Ramos (cell line): ENCODE measurements at regions not wholly inside any gene's neighbourhood (a gene's known extent, or its start where the extent isn't known, plus 50 kb on each side); places are given as distances from the start of the nearest gene placed in this dataset.
"Not testable (repeated sequence)": the region's sequence is repeated elsewhere in the genome, so short reads cannot be mapped to it uniquely, and the experiment has no call there.

Source experiments
- in situ Hi-C: fragments of 300-500 bp; cut with MboI; formaldehyde crosslinking; loops from one replicate; pipeline ENCODE4 v1.14.3; 2022; ENCODE audit warnings: low sequenced_read_pairs; ENCODE audit not compliant: unreplicated experiment

DNA sequence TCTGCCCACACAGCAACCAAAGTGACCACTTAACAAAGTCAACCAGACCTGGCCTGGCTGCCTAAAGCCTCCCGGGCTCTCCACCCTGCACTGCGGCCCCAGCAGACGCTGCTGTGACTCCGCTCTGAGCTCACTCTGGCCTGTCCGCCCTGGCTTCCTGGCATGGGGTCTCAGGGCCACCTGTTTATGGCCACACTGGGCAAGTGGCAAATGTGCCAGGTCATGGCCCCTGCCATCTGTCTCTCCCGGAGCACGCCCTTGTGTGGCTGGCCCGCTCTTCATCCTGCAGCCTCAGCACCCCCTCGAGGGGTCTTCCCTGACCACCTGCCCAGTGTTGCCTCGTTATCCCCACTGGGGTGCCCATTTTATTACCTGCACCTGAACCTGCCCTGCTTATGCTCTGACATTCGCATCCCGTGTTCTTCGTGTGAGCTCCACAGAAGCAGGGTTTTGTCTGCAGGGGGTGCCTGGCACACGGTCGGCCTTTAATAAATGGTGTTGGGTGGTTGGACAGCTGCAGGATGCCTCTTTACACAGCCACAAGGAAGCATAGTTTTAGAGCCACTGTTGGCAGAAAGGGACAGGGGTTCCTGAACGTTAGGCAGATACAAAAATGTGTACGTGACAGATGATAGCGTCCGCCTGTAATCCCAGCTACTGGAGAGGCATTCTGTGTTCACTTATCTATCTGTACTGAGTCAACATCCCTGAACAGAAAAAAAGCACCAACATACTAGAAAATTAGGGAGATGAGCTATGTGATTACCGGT lies 785.6 kb downstream of the TBC1D22A start:
- in situ Hi-C loops = no loop called here

DNA sequence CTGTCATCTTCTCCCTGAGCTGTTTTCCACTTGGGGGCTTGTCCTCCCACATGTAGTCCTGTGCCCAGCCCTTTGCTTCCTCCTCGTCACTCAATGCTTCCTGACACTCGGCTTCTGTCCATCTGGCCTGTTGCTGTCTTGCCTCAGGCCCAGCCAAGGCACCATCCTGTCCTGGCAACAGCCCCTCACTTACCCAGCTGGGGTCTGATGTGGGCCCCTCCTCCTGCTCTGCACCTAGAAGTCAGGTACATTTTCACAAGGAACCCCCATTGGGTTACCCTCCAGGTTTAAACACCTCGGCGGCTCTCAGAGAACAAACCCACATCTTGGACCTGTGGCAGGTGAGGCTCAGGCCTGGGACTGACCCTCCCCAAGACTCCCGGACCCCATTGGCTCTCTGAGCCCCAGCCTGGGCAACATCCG lies 784.8 kb downstream of the TBC1D22A start:
- in situ Hi-C loops = no loop called here

DNA sequence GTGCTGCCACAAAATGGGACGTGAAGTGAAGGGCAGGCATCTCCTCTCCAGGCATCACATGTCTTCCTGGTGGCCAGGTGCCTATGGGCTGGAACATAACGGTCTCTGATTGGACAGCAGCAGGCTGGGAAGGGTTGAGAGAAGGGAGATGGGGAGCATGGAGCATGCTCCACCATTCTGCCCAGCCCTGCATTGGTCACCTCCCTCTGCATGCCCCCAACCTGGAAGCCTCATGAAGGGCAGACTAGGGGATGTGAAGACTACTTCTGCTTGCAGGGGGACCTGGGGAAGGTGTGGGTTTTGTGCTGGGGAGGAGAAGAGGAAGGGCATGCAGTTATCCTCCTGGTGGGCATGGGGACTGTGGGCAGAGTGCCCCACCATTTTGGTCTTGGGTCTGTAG lies 782.2 kb downstream of the TBC1D22A start:
- in situ Hi-C loops = no loop called here

DNA sequence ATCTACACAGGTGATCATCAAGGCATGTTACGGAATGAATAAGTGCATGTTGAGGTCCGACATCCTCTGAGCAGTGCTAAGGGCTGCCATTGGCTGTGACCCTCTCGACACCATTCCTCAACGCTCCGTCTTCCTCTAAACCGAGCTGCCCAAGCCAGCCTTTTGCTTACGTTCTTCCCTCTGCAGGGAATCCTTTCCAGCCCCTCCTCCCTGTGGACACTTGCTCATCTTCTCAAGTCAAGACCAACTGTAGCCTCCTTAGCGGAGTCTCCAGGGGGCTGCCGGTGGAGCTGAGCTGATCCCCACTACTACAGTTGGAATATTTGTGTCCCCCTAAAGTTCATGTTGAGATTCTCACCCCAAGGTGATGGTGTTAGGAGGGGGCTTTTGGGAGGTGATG lies 781.0 kb downstream of the TBC1D22A start:
- in situ Hi-C loops = no loop called here

DNA sequence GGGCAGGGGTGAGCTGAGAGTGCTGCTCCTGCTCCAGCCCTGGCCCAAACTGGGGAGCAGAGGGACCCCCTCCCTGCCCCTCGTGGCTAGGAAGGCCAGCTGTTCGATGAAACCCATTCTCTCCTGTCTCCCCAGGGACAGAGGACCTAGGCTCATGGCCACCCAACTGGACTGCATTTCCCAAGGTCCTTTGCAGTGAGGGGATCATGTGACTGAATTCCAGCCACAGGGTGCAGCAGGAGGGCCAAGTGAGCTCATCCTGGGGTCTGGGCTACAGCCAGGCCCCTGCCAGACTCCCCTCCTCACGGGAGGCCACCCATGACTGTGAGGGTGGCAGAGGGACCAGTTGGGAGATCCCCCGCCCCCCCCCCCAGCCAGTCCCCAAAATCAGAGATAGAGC lies 777.6 kb downstream of the TBC1D22A start:
- in situ Hi-C loops = no loop called here

DNA sequence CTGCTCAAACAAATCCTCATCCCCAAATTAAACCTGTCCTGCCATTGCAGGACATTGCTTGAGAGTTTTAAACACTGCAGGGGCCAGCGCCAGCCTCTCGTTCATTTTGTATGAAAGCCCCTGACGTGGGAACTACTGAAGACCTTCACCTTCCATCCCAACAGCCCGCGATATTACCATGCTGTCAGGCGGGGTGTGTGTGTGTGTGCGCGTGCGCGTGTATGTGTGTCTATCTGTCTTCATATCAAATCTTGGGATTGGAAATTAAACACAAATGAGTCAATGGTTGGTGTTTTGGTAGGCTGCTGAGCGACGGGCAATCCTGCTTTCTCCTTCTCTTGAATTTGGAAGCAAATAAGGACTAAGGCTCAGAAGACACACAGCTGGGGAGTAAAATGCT lies 776.9 kb downstream of the TBC1D22A start:
- in situ Hi-C loops = no loop called here

DNA sequence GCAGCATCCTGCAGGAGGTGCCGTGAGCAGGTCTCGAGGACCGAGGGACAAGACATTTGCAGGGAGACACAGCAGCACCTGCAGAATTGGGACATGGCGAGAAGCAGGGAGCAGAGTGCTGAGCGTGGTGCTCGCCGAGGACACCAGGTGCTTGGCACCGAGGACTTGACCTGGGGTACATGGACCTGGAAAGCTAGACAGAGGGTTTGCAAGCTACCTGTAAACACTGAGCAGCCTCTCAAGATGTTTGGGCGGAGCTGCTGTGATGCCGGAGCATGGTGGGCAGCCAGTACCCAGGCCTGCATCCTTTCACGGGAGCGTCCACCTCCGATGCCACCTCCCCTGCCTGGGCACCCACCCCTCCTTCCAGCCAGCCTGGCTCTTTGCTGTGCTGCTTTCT lies 773.2 kb downstream of the TBC1D22A start:
- in situ Hi-C loops = no loop called here

DNA sequence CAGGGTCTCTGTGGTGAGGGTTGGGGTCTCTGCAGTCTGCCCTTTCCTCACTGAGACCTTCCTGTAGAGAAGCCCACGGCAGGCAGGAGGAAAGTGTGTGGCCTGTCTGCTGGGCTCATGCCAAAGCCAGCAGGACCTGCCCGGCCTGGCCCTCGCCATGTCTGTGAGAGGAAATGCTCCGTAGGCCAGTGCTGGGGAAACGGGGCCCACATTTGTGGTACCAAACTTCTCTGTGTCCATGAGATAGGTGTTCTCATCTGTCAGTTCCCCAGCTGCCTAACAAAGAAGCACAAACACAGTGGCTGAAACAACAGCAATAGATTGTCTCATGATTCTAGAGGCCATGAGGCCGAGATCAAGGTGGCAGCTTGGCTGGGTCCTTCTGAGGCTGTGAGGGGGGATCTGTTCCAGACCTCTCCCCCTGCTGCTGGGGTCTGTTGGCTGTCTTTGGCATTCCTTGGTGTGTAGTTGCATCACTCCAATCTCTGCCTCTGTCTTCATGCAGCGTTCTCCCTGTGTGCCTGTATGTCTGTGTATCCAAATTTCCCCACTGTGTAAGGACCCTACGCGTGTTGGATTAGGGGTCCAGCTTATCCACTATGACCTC lies 772.5 kb downstream of the TBC1D22A start:
- in situ Hi-C loops = no loop called here

DNA sequence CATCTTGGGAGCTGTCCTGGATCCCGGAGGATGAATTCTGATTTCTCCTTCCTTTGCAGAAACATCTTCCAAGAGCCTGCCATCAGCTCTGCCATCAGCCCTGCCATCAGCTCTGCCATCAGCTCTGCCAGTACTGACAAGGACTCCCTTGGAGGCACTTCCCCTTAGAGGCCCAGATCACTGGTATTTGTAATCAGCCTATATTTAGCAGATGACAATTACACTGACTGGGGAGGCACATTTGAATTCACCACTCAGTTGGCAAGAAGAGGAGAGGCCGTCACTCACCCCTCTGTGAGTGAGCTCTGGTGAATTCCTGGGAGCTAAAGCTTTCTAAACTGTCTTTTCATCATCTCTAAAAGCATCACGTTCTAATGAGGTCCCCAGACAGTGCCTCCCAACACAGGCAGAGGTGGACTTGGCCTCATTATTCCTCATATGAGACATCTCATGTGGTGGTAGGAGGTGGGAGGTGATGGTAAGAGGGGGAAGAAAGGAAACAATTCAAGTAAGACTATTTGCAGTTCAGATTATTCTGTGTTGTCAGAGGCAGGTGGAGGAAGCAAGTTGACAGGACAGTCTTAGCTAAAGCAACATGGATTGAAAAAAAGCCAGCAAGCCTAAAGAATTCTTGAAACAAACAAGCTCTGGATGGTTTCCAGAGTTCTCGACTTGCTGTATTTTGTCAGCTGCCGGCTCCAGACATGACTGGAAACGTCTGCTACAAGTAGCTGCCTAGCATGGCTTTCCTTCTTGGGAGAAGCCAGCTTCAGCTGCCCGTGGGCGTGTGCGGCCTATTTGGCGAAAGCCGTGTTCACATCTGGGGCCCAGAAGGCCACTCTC lies 771.7 kb downstream of the TBC1D22A start:
- in situ Hi-C loops = no loop called here

DNA sequence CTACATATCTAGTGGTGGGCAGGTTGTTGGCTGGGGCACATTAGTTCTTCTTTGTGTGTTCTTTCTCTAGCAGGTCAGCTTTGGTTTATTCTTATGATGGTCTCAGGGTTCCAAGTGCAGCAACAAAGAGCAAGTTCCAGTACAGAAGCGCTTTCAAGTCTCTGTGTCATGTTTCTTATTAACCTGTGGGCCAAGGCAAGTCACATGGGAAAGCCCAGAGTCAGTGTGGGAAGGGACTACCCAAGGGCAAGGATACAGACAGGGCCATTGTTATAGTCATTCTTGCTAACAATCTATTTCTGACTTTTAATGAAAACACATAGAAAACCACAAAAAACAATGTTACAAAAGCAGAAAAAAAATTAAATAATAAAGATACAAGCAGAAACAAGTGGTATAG lies 754.6 kb downstream of the TBC1D22A start:
- in situ Hi-C loops = no loop called here

DNA sequence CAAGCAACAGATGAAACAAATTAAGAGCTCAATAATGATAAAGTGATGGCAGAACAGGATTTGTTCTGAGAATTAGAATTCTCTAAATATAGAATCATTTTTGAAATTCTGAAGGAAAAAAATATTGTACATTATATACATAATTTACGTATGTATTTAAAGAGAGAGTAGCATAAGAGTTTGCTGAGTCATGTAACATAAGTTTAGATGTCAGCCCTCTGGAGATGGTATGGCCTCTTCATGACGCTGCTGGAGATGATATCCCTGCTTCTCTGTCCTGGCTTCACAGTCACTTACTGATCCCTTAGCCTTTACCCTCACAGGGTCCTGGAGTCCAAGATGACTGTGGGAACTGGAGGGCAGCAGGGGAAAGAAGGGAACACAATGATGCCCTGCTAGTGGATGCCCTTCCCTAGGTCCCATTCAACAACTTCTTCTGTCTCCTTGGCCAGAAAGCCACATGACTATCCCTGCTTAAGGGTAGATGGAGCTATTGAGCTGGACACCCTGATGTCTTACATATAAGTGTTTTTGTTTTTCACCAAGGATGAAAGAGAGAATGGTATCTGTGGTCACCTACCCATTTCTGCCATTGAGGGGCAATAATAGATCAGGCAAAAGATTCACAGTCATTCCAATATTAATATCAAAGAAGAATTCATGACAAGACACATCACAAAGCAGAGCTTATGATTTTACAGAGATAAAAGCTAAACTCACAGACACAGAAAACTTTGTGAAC lies 753.1 kb downstream of the TBC1D22A start:
- in situ Hi-C loops = no loop called here

DNA sequence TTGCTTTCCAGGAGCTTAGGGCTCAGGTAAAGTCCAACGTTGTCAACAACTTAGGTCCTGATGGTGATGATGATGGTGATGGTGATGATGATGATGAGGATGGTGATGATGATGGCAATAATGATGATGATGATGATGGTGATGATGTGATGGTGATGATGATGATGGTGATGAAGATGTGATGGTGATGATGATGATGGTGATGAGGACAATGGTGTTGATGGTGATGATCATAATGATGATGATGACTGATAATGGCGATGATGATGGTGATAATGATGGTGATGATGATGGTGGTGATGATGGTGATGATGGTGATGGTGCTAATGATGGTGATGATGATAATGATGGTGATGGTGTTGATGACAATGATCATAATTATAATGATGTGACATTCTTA lies 750.2 kb downstream of the TBC1D22A start:
- in situ Hi-C loops = no loop called here

DNA sequence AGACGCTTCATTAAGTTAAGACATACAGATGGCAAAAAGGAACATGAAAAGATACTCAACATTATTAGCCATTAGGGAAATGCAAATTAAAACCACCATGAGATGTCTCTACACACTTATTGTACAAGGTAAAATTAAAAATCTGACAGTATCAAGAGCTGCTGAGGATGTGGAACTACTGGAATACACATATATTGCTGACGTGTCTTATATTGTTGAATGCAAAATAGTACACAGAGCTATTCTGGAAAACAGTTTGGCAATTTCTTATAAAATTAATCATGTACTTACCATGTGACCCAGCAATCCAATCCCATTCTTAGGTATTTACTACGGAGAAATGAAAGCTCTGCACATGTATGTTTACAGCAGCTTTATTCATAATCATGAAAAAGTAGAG lies 742.5 kb downstream of the TBC1D22A start:
- in situ Hi-C loops = no loop called here

DNA sequence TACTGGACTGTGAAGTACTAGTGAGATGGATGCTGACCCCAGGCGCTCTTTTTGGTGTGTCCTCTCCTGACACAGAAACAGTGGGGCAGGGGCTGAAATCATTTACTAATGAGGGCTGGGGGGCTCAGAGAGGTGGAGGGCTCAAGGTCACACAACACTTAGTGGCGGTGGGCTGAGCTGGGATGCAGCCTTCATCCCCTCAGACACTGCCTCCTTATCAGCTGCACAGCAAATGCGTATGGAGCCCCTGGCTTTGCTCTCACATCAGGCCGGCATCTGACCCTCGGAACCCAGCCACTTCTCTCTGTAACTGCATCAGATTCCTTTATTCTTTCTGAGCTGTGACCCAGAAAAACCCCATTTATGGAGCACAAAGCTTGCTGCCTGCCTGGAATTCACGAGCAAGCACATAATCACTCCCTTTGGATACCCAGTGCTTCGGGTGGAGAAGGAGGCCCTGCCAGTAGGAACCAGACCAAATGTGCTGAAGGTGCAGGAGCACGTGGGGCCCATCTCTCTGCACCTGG lies 736.6 kb downstream of the TBC1D22A start:
- in situ Hi-C loops = no loop called here

DNA sequence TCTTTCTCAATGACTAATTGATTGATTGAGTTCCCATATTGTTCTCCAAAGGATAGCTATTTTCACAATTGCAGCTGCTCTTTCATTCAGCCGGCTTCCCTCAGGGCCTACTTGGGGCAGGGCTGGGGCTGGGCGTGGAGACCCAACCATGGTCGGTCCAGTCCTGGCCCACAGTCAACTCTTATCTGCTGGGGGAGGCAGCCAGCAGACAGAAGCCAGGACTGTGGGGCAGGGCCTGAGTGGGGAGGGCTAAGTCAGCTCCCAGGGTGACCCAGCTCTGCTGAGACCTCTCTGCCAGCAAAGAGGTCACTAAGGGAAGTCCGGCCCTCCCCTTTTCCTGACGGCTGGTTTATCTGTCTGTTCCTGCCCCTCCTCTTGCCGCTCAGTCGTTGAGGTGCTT lies 735.2 kb downstream of the TBC1D22A start:
- in situ Hi-C loops = no loop called here

DNA sequence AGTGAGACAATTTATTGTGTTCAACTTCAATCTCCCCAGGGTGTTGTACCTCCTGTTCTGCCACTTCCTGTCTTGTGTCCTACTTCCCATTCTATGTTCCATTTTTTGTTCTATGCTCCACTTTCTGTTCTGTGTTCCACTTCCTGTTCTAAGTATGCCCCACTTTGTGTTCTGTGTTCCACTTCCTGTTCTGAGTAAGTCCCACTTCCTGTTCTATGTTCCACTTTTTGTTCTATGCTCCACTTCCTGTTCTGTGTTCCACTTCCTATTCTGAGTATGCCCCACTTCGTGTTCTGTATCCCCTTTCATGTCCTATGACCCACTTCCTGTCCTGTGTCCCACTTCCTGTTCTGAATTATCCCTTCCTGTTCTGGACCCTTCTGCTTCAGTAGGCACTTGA lies 732.7 kb downstream of the TBC1D22A start:
- in situ Hi-C loops = no loop called here

DNA sequence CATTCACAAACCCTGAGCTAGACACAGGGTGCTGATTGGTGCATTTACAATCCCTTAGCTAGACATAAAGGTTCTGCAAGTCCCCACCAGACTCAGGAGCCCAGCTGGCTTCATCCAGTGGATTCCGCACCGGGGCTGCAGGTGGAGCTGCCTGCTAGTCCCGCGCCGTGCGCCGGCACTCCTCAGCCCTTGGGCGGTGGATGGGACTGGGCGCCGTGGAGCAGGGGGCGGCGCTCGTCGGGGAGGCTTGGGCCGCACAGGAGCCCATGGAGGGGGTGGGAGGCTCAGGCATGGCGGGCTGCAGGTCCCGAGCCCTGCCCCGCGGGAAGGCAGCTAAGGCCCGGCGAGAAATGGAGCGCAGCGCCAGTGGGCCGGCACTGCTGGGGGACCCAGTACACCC lies 725.7 kb downstream of the TBC1D22A start:
- in situ Hi-C loops = not testable (repeated sequence)

DNA sequence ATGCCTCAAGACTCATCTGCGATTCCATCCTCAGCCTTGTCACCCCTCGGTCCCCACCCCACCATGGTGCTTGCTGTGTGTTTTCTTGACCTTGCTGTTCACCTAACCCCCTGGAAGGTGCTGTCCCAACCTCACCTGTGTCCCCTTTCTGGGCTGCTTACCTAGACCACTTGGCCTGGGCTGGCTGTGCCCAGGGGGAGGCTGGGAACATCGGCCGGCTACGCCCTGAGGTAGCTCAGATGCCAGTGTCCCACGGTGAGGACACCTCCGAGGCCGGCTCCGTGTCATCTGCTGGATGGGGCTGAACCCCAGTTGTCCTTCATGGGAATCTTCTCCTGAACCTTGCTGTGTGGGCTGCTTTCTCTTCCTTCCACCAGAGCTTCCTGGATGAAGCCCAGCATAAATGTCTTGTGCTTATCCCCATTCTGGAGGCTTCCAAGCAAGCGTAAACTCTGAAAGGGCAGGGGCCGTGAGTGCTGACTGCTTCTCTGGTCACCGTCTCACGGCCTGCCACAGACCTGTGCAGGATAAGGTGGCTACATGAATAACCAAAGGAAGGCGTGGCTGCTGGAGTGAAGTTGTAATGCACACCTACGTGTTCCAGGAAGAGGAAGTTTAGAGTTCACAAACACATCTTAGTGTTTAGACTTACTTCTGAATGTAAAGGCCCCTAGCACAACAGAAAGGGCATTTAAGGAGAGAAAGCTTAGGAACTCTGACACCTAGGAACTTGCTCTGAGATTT lies 724.3 kb downstream of the TBC1D22A start:
- in situ Hi-C loops = no loop called here

DNA sequence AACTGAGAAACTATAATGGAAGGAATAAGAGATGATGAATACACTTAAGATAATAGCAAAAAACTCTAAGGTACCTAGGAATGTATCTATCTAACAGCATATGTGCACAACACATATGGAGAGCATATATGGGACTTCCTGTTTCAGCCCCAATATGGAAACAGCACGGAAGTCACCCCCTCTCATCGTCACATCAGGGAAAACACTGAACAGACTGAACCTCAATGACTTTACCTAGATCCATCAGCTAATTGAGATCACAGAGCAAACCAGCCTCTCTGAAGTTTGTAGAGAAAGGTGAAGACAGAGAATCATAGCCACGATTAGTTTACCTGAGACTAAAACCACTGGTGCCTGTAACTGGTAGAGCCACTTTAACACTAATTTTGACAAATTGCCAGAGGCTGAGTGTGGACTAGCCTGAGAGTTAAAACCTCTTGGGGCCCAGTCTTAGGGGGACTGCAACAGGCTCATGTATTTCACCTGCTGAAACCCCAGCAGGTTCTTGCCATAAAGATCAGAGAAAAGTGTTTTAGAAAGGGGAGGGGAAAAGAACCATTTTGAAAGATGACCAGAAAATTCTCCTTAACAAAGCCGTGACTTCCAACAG lies 722.6 kb downstream of the TBC1D22A start:
- in situ Hi-C loops = no loop called here
